ENCODE measurements at regions not wholly inside any gene's neighbourhood (a gene's known extent, or its start where the extent isn't known, plus 50 kb on each side); places are given as distances from the start of the nearest gene placed in this dataset.

GRCh38 chr17:73834684-73835343 lies 190.6 kb upstream of the SDK2 start:
- Histone ChIP-seq H2AK5ac (ENCODE audit: low read depth, low read length) (no peak overlapping the region), H3K9ac (replicated peaks in 1 of 4; ENCODE audit: extremely low read depth in 1 of 4, low read depth in 3 of 4, low read length in 3 of 4) (no peak overlapping the region), H3K18ac (ENCODE audit: extremely low read depth, low read length) (no peak overlapping the region), H3K27ac (ENCODE audit: low read depth, low read length) (no peak overlapping the region), H3K9me3 (ENCODE audit: insufficient read depth in 2 of 2, low read depth in 1 of 2, low read length in 1 of 2) (0 out of 4 replicates have a peak, but pooled peaks cover 0 to 3% of the 10 kb centered on the region in 2 experiments), H4K8ac (ENCODE audit: extremely low read depth, insufficient read depth, low read length) (no peak overlapping the region), H4K5ac (ENCODE audit: insufficient read length, low read depth, low read length) (no peak overlapping the region), H3K23ac (ENCODE audit: insufficient read length) (no peak overlapping the region), H3K27me3 (replicated peaks in 1 of 4; ENCODE audit: control insufficient read depth in 3 of 4, extremely low read depth in 1 of 4, insufficient read depth in 3 of 4, low read length in 3 of 4) (peaks cover 0 to 1% (median under 1%) of the 10 kb centered on the region in 4 experiments; a peak in 4 of 7 replicates), H2AFZ (ENCODE audit: low read length) (no peak overlapping the region), H3K79me1 (ENCODE audit: low read depth, low read length) (no peaks in the 10 kb centered on the region), H3K56ac (replicated peaks; ENCODE audit: insufficient read length, low read depth, low read length) (no peak overlapping the region), H2BK120ac (replicated peaks; ENCODE audit: low read depth, low read length) (no peak overlapping the region), H2BK12ac (ENCODE audit: low read depth, low read length) (no peak overlapping the region), H2BK5ac (ENCODE audit: low read depth, low read length) (no peak overlapping the region), H3K14ac (ENCODE audit: insufficient read length) (no peak overlapping the region), H3K23me2 (ENCODE audit: low read depth, low read length) (no peaks in the 10 kb centered on the region), H3K4me3 (ENCODE audit: extremely low read depth in 1 of 4, insufficient read depth in 2 of 4, low read depth in 3 of 4, low read length in 4 of 4) (no peak overlapping the region), H2BK20ac (ENCODE audit: low read length) (no peak overlapping the region), H3K4me1 (replicated peaks in 1 of 4; ENCODE audit: control insufficient read depth in 3 of 4, insufficient read depth in 4 of 4, low read length in 3 of 4) (no peaks in the 10 kb centered on the region), H3K79me2 (ENCODE audit: control insufficient read depth in 1 of 2, insufficient read depth in 2 of 2, low read length in 2 of 2) (no peaks in the 10 kb centered on the region), H2BK15ac (ENCODE audit: low read length) (no peak overlapping the region), H4K20me1 (replicated peaks in 1 of 2; ENCODE audit: control insufficient read depth in 1 of 2, insufficient read depth in 2 of 2, low read length in 2 of 2) (no peaks in the 10 kb centered on the region), H3K4ac (replicated peaks; ENCODE audit: insufficient read length, low read depth, low read length) (no peak overlapping the region), H4K91ac (replicated peaks; ENCODE audit: insufficient read length, low read length) (no peak overlapping the region), H3K36me3 (ENCODE audit: control insufficient read depth in 2 of 4, insufficient read depth in 4 of 4, low read length in 3 of 4) (no peaks in the 10 kb centered on the region), H3K4me2 (ENCODE audit: insufficient read depth in 1 of 2, low read depth in 2 of 2, low read length in 2 of 2) (no peak overlapping the region)
- WGBS, 2 experiments (ENCODE audit: extremely low coverage in 1 of 2, insufficient coverage in 1 of 2, insufficient read length in 1 of 2, insufficient replicate concordance in 2 of 2, low coverage in 1 of 2, low lambda C conversion rate in 2 of 2, missing lambda C conversion rate in 1 of 2) = 91% methylated on average over 17 of the region's 17 CpGs; no CpG with 5 or more reads in 1 of the 2 experiments
- FAIRE-seq (no peak), DNase-seq (ENCODE audit: low read depth in 1 of 2, low spot score in 2 of 2) (no peak)
- TF ChIP-seq CEBPB (IDR thresholded peaks at IDR 0.05; ENCODE audit: low read depth, low read length) (no peak), BACH1 (IDR thresholded peaks at IDR 0.05; ENCODE audit: low read length) (no peak), TCF12 (IDR thresholded peaks at IDR 0.05; ENCODE audit: low read depth, low read length) (no peak), SP4 (IDR thresholded peaks at IDR 0.05; ENCODE audit: low read length) (no peak), SIX5 (IDR thresholded peaks at IDR 0.05; ENCODE audit: low read depth, low read length) (no peak), JUN (IDR thresholded peaks at IDR 0.05; ENCODE audit: low read depth, low read length) (no peak)
- TF ChIP-seq, protein P1, sequence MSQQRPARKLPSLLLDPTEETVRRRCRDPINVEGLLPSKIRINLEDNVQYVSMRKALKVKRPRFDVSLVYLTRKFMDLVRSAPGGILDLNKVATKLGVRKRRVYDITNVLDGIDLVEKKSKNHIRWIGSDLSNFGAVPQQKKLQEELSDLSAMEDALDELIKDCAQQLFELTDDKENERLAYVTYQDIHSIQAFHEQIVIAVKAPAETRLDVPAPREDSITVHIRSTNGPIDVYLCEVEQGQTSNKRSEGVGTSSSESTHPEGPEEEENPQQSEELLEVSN (IDR thresholded peaks at IDR 0.05) = no peak
- POLR2A ChIA-PET (ENCODE audit: partially characterized antibody) = interaction anchor here (1.3 kb wide), 1 partner anchor 15 kb away, joined by 4 read pairs; no protein-coding TSS in a partner anchor
- CTCF ChIA-PET (ENCODE audit: partially characterized antibody) = interaction anchor here (2.8 kb wide), 1 partner anchor 13 kb away, joined by 15 read pairs; no protein-coding TSS in a partner anchor
